Calu3 (cell line): ENCODE measurements at regions not wholly inside any gene's neighbourhood (a gene's known extent, or its start where the extent isn't known, plus 50 kb on each side); places are given as distances from the start of the nearest gene placed in this dataset.

ENCODE experiments used
- BruUV-seq: library from RNA; stranded (reverse); fragments of 400-500 nt; replicated peaks from 2 replicates; lab custom pipeline; 2021; lab: Mats Ljungman, UMichigan
- CTCF ChIA-PET: fragments of 300-600 bp; sonication (Branson Sonifier 250); formaldehyde crosslinking; loops from one replicate; lab custom pipeline; 2022; ENCODE audit warnings: antibody characterized with exemption; lab: Charles Lee
- DNase-seq: peaks from one replicate; pipeline ENCODE4 v3.0.0; 2022
- H3K27ac Mint-ChIP-seq: one replicate; pipeline ENCODE4 v1.8.0; 2022; ENCODE audit warnings: mixed read lengths; ENCODE audit not compliant: unreplicated experiment
- H3K27me3 Mint-ChIP-seq: one replicate; pipeline ENCODE4 v1.8.0; 2022; ENCODE audit warnings: mixed read lengths; ENCODE audit not compliant: unreplicated experiment
- H3K36me3 Mint-ChIP-seq: one replicate; pipeline ENCODE4 v1.8.0; 2022; ENCODE audit warnings: mild to moderate bottlenecking, moderate library complexity, mixed read lengths; ENCODE audit not compliant: insufficient read depth, unreplicated experiment
- H3K4me1 Mint-ChIP-seq: one replicate; pipeline ENCODE4 v1.8.0; 2022; ENCODE audit warnings: mild to moderate bottlenecking, low read depth, mixed read lengths; ENCODE audit not compliant: unreplicated experiment
- H3K4me3 Mint-ChIP-seq: one replicate; pipeline ENCODE4 v1.8.0; 2022; ENCODE audit warnings: mild to moderate bottlenecking, low read depth, moderate library complexity, mixed read lengths; ENCODE audit not compliant: unreplicated experiment
- H3K9me3 Mint-ChIP-seq: one replicate; pipeline ENCODE4 v1.8.0; 2022; ENCODE audit warnings: low read depth, mixed read lengths; ENCODE audit not compliant: unreplicated experiment
- CTCF ChIP-seq: fragments of 200-600 bp; IDR thresholded peaks from one replicate; pipeline ENCODE4 v1.8.0; 2022; ENCODE audit warnings: antibody characterized with exemption; ENCODE audit not compliant: unreplicated experiment
- intact Hi-C: fragments of 100-400 bp; cut with micrococcal nuclease; formaldehyde crosslinking; loops from one replicate; pipeline ENCODE4 v1.10.0; 2022; ENCODE audit not compliant: unreplicated experiment

- H3K27ac Mint-ChIP-seq = no peak overlapping the region
- H3K4me1 Mint-ChIP-seq = no peaks in the 10 kb centered on the region
- no peak overlapping the region for H3K4me3 Mint-ChIP-seq
- H3K36me3 Mint-ChIP-seq = no peaks in the 10 kb centered on the region
- no peak for DNase-seq
- CTCF ChIA-PET = no interaction called here
- TF ChIP-seq CTCF = no peak
- intact Hi-C loops = no loop called here
- no peaks in the 10 kb centered on the region for H3K27me3 Mint-ChIP-seq
- BruUV-seq = no TSS peak
- H3K9me3 Mint-ChIP-seq = peaks cover 8% of the 10 kb centered on the region
Measured at GRCh38 chr2:126496493-126496892, 159.5 kb upstream of the GYPC start.

- intact Hi-C loops = no loop called here
- H3K9me3 Mint-ChIP-seq = peaks cover 8% of the 10 kb centered on the region
- no peak for DNase-seq
- no peak overlapping the region for H3K27ac Mint-ChIP-seq
- H3K4me3 Mint-ChIP-seq = no peak overlapping the region
- TF ChIP-seq CTCF = no peak
- H3K27me3 Mint-ChIP-seq = no peaks in the 10 kb centered on the region
- CTCF ChIA-PET = no interaction called here
- H3K4me1 Mint-ChIP-seq = no peaks in the 10 kb centered on the region
- no TSS peak for BruUV-seq
- H3K36me3 Mint-ChIP-seq = no peaks in the 10 kb centered on the region
Measured at GRCh38 chr2:126503476-126503875, 152.5 kb upstream of the GYPC start.

- no TSS peak for BruUV-seq
- Mint-ChIP-seq H3K4me3 (no peak overlapping the region), H3K27me3 (no peaks in the 10 kb centered on the region), H3K4me1 (no peaks in the 10 kb centered on the region), H3K36me3 (no peaks in the 10 kb centered on the region), H3K27ac (no peak overlapping the region), H3K9me3 (peaks cover 8% of the 10 kb centered on the region)
- TF ChIP-seq CTCF = no peak
- CTCF ChIA-PET = no interaction called here
- DNase-seq = no peak
- intact Hi-C loops = no loop called here
Measured at GRCh38 chr2:126504949-126505348, 151.0 kb upstream of the GYPC start.

- no peaks in the 10 kb centered on the region for H3K27me3 Mint-ChIP-seq
- peaks cover 14% of the 10 kb centered on the region for H3K9me3 Mint-ChIP-seq
- no peaks in the 10 kb centered on the region for H3K4me1 Mint-ChIP-seq
- no peak for DNase-seq
- no peak for TF ChIP-seq CTCF
- no peak overlapping the region for H3K4me3 Mint-ChIP-seq
- CTCF ChIA-PET = no interaction called here
- no peak overlapping the region for H3K27ac Mint-ChIP-seq
- intact Hi-C loops = no loop called here
- no peaks in the 10 kb centered on the region for H3K36me3 Mint-ChIP-seq
- BruUV-seq = no TSS peak
Measured at GRCh38 chr2:126506786-126507185, 149.2 kb upstream of the GYPC start.

- intact Hi-C loops = no loop called here
- CTCF ChIA-PET = no interaction called here
- DNase-seq = no peak
Measured at GRCh38 chr2:126507425-126507911, 148.5 kb upstream of the GYPC start.

More at GRCh38 chr2:126507425-126507911, 148.5 kb upstream of the GYPC start:
- H3K36me3 Mint-ChIP-seq = no peaks in the 10 kb centered on the region
- H3K4me1 Mint-ChIP-seq = no peaks in the 10 kb centered on the region
- no TSS peak for BruUV-seq
- H3K4me3 Mint-ChIP-seq = no peak overlapping the region
- TF ChIP-seq CTCF = no peak
- no peak overlapping the region for H3K27ac Mint-ChIP-seq
- H3K9me3 Mint-ChIP-seq = peaks cover 17% of the 10 kb centered on the region
- H3K27me3 Mint-ChIP-seq = no peaks in the 10 kb centered on the region
